HG03064 (cell line): ENCODE measurements at regions not wholly inside any gene's neighbourhood (a gene's known extent, or its start where the extent isn't known, plus 50 kb on each side); places are given as distances from the start of the nearest gene placed in this dataset.

Experiments used
- ATAC-seq: cut with Tn5 transposase; IDR thresholded peaks from one replicate; pipeline ENCODE4 v1.9.1; 2021; ENCODE audit warnings: low read depth; ENCODE audit not compliant: unreplicated experiment

- no peak for ATAC-seq
Observed at GRCh38 chr2:193751299-193751698, 1556.6 kb upstream of the TMEFF2 start.

- ATAC-seq, result no peak
Observed at GRCh38 chr2:193749485-193749884, 1554.8 kb upstream of the TMEFF2 start.

- no peak for ATAC-seq
Observed at GRCh38 chr2:193743089-193743488, 1548.4 kb upstream of the TMEFF2 start.

GRCh38 chr2:193738892-193739291 lies 1544.2 kb upstream of the TMEFF2 start:
- ATAC-seq, result no peak

GRCh38 chr2:193712912-193713311 lies 1518.2 kb upstream of the TMEFF2 start:
- no peak for ATAC-seq

- ATAC-seq, result no peak
Observed at GRCh38 chr2:193703411-193703810, 1508.7 kb upstream of the TMEFF2 start.

GRCh38 chr2:193701484-193701883 lies 1506.8 kb upstream of the TMEFF2 start:
- no peak for ATAC-seq

GRCh38 chr2:193695367-193695766 lies 1500.6 kb upstream of the TMEFF2 start:
- ATAC-seq, result peak; percentile 56

GRCh38 chr2:193693758-193694157 lies 1499.0 kb upstream of the TMEFF2 start:
- ATAC-seq, result no peak

- no peak for ATAC-seq
Observed at GRCh38 chr2:193690572-193690971, 1495.8 kb upstream of the TMEFF2 start.

- no peak for ATAC-seq
Observed at GRCh38 chr2:193687195-193687594, 1492.5 kb upstream of the TMEFF2 start.

- no peak for ATAC-seq
Observed at GRCh38 chr2:193679847-193680246, 1485.1 kb upstream of the TMEFF2 start.

GRCh38 chr2:193670478-193670877 lies 1475.7 kb upstream of the TMEFF2 start:
- ATAC-seq, result no peak

GRCh38 chr2:193668557-193669323 lies 1474.0 kb upstream of the TMEFF2 start:
- no peak for ATAC-seq

GRCh38 chr2:193627927-193628272 lies 1433.2 kb upstream of the TMEFF2 start:
- no peak for ATAC-seq

- ATAC-seq, result no peak
Observed at GRCh38 chr2:193627187-193627926, 1432.6 kb upstream of the TMEFF2 start.

- no peak for ATAC-seq
Observed at GRCh38 chr2:193608451-193608850, 1413.7 kb upstream of the TMEFF2 start.

- ATAC-seq, result no peak
Observed at GRCh38 chr2:193590831-193591230, 1396.1 kb upstream of the TMEFF2 start.

- peak; percentile 82 for ATAC-seq
Observed at GRCh38 chr2:193584522-193584938, 1389.8 kb upstream of the TMEFF2 start.

GRCh38 chr2:193583638-193584400 lies 1389.1 kb upstream of the TMEFF2 start:
- no peak for ATAC-seq

GRCh38 chr2:193581807-193582206 lies 1387.1 kb upstream of the TMEFF2 start:
- no peak for ATAC-seq
